HT-29 (cell line): ENCODE measurements at regions not wholly inside any gene's neighbourhood (a gene's known extent, or its start where the extent isn't known, plus 50 kb on each side); places are given as distances from the start of the nearest gene placed in this dataset.

Source experiments
- DNase-seq: peaks from one replicate; pipeline ENCODE4 v3.0.0-alpha.2; 2015; ENCODE audit warnings: low spot score

DNA sequence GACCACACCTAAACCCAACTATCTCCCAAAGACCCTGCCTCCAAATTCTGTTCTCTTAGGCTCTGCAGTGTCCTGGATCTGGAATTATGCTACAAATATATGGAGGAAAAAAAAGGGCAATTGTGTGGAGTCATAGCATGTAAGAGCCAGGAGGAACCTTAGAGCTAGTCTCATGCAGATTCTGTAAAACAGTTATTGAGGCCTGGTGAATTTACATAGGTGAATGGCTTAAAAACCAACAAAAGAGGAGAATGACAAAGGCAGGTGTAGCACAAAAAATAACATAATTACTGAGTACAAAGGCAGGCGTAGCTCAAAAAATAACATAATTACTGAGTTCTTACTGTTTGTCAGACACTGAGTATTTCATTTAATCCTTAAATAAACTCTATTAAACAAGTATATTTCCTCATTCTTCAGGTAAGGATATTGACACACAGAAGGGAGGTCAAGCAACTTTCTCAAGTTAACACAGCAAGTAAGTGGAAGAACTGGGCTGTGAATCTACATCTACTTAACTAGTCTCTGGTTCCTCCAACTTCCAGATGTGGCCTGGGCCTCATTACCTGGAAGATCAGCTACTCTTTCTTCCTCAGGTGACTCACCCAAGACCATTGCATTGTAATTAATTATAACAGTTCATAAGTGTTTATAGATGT is 938.9 kb upstream of the TENM4 start:
- DNase-seq: peak; percentile 52

DNA sequence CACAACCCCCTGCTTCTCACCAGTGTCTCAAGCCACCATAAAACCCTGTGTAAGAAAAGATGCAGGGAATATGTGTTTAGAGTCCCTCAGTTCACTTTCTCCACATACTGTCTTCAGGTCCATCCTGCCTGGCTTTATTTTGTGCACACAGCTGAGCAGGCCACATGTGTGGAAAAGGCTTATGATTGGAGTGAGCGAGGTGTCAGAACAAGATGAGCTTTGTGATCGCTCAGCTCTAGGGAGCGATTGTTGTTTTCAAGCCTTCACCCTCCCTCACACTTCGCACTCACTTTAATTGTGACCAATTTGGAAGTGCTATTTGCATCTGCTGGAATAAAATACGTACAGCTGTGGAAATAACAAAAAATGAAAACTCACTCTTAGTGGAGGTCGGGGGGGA is 931.1 kb upstream of the TENM4 start:
- no peak for DNase-seq

DNA sequence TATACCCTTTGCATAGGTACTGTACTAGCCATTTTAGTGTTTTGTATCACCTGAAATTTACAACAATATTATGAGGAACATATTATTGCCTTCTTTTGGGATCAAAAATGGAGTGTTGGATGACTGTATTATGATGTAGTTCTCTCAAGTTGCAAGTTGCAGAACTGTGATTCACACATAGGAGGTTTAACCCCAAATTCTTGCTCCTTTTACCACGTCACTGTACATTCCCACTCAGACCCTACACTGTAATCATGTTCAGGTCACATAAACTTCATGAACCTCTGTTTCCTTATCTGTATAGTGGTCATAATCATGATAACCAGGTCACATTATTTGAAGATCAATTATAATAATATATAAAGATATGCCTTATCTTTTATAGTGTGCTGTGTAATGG is 925.1 kb upstream of the TENM4 start:
- DNase-seq: no peak

GRCh38 chr11:80365076-80365725 is 924.4 kb upstream of the TENM4 start:
- DNase-seq: no peak

GRCh38 chr11:80362563-80363340 is 921.9 kb upstream of the TENM4 start:
- no peak for DNase-seq

GRCh38 chr11:80355251-80355650 is 914.4 kb upstream of the TENM4 start:
- no peak for DNase-seq

DNA sequence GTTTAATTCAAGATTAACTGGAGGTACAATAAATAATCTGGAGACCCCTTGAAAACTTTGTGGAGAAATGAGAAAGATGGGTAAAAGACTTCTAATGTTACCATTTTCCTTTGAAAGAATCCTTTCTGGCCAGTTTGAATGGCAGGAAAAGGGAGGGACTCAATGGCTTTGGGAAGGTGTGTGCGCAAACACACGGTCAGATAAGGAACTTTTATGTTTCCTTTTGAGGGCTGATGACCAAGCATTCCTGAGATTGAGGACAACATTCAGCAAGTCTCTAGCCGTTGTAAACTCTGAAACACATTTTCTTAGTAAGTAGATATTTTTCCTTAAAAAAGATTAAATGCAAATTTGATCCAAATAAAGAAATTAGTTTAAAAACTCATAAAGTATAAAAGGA is 909.7 kb upstream of the TENM4 start:
- peak; percentile 33 for DNase-seq

- no peak for DNase-seq
These were observed 909.2 kb upstream of the TENM4 start for GRCh38 chr11:80349997-80350396.

- DNase-seq: no peak
These were observed 905.7 kb upstream of the TENM4 start for GRCh38 chr11:80346353-80347059.

- DNase-seq: no peak
These were observed 902.6 kb upstream of the TENM4 start for GRCh38 chr11:80343436-80343835.

- no peak for DNase-seq
These were observed 897.4 kb upstream of the TENM4 start for GRCh38 chr11:80338231-80338630.

DNA sequence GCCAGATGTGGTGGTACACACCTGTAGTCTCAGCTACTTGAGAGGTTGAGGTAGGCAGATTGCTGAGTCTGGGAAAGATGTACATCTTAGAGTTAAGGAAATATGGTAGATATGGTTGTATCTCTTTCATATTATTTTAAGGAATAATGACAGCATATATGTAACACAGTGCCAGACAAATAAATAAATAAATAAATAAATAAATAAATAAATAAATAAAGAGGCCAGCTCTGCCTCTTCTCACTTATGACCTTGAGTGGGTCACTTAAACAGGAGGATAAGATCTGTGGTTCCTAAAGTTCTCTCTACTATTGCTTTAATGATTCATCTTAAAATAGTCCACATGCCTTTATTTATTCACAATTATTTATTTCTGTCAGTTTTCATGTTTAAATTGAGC is 890.9 kb upstream of the TENM4 start:
- no peak for DNase-seq

DNA sequence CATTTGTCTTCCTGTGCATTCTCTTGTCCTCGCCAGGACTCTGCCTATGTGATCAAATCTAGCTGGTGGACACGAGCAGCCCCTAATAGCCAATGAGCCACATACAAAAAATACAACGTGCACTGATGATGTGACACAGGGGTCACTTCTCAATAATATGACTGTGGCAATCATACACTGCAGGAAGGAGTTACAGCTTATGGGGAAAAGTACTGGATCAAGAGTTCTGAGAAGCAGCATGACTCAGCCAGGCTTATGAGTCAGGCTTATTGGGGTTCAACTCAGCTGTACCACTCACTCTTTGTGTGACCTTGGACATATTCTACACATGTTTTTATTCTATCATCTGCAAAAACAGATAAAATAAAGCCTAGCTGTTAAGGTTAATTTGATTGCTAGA is 889.4 kb upstream of the TENM4 start:
- DNase-seq: no peak

- no peak for DNase-seq
These were observed 887.9 kb upstream of the TENM4 start for GRCh38 chr11:80328774-80329173.

- no peak for DNase-seq
These were observed 887.3 kb upstream of the TENM4 start for GRCh38 chr11:80327956-80328614.

- DNase-seq: no peak
These were observed 881.0 kb upstream of the TENM4 start for GRCh38 chr11:80321786-80322185.

GRCh38 chr11:80320765-80321164 is 879.9 kb upstream of the TENM4 start:
- DNase-seq: peak; percentile 18

DNA sequence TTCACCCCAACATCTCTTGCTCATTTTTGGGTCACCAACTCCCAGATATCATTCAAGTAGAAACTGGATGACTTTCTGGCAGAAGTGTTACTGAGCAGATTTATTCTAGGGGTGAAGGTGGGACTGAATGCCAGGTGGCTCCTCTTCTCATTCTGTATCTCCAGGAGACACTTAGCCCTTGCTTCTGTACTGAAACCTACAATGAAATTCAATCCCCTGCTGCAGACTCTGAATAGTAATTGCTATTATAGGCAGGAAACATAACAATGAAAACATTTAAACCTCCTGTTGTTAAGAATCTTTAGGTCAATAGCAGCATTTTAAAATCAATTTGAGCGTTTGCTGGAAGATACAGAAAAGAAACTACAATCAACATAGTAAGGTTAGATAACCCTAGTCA is 879.4 kb upstream of the TENM4 start:
- no peak for DNase-seq

DNA sequence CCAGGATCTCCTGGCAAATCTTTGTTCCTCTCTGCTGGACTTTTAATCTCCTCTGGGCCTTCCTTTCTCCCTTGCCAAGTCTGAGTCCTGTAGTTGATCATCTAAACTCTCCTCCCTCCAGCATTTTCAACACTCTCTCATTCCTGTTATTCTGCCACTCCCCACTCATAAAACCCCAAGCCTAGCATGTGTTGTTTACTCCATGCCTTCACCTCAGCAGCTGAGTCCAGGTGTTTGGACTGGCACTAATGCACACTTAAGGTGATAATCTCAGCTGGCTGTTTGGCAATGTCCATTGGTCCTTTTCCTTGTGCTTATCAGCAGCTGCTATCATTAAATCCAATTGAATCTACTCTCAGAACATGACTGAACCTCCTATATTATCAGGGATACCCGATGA is 876.8 kb upstream of the TENM4 start:
- no peak for DNase-seq

GRCh38 chr11:80315200-80315599 is 874.4 kb upstream of the TENM4 start:
- no peak for DNase-seq

GRCh38 chr11:80309301-80309700 is 868.5 kb upstream of the TENM4 start:
- DNase-seq: no peak

DNA sequence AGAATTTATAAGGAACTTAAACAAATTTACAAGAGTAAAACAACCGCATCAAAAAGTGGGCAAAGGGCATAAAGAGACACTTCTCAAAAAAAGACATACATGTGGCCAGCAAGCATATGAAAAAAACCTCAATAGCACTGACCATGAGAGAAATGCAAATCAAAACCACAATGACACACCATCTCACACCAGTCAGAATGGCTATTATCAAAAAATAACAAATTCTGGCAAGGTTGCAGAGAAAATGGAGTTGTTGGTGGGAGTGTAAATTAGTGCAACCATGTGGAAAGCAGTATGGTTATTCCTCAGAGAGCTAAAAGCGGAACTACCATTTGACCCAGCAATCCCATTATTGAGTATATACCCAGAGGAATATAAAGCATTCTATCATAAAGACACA is 866.8 kb upstream of the TENM4 start:
- DNase-seq: no peak
